GM12892 (cell line): ENCODE measurements at regions not wholly inside any gene's neighbourhood (a gene's known extent, or its start where the extent isn't known, plus 50 kb on each side); places are given as distances from the start of the nearest gene placed in this dataset.

ENCODE experiments used
- POLR2A ChIP-seq: IDR thresholded peaks from 2 replicates; pipeline ENCODE4 v1.6.1; 2011; ENCODE audit warnings: low read depth, low read length, control low read depth
- POLR2AphosphoS5 ChIP-seq: IDR thresholded peaks from 2 replicates; pipeline ENCODE4 v1.6.1; 2011; ENCODE audit warnings: low read depth, low read length, control low read depth
- TAF1 ChIP-seq: IDR thresholded peaks from 2 replicates; pipeline ENCODE4 v1.6.1; 2011; ENCODE audit warnings: low read depth, mild to moderate bottlenecking, control low read depth, low read length, borderline replicate concordance

DNA sequence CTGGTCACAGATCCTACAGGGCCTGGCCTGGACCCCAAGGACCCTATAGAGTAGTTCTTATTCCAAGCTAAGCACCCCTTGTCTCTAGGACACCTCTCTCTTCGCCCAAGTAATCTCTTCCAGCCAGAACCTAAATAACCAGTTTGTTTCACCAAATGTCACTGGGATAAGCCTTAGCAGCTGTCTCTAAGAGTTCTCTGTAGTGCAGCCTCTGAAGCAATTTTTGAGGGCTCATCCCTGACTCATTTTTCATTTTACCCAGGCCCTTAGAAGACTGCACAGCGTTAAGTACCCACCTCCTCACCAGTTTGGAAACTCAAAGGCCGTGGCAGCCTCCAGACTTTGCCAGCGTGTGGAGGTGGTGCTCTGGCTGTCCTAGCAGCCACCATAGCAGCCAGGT is 290.1 kb upstream of the SIX2 start:
- no peak for TF ChIP-seq POLR2A
- TF ChIP-seq POLR2AphosphoS5, result no peak
- no peak for TF ChIP-seq TAF1
